Left hindlimb (tissue), 1 donor: ENCODE measurements at regions not wholly inside any gene's neighbourhood (a gene's known extent, or its start where the extent isn't known, plus 50 kb on each side); places are given as distances from the start of the nearest gene placed in this dataset.

Experiments used
- DNase-seq: peaks from one replicate; pipeline ENCODE4 v3.0.0-alpha.2; 2018

- DNase-seq, result peak; percentile 51
Measured at GRCh38 chr12:66066137-66066928, 64.2 kb downstream of the LLPH start.

- no peak for DNase-seq
Measured at GRCh38 chr12:66065641-66066136, 64.9 kb downstream of the LLPH start.

GRCh38 chr12:66065150-66065549, 65.4 kb downstream of the LLPH start:
- DNase-seq, result no peak

GRCh38 chr12:66063916-66064315, 66.6 kb downstream of the LLPH start:
- DNase-seq, result no peak

- no peak for DNase-seq
Measured at GRCh38 chr12:66062290-66062625, 68.3 kb downstream of the LLPH start.

GRCh38 chr12:66061557-66062289, 68.8 kb downstream of the LLPH start:
- peak; percentile 43 for DNase-seq

GRCh38 chr12:66061076-66061475, 69.5 kb downstream of the LLPH start:
- no peak for DNase-seq

- DNase-seq, result no peak
Measured at GRCh38 chr12:66060163-66060907, 70.2 kb downstream of the LLPH start.

- DNase-seq, result no peak
Measured at GRCh38 chr12:66059666-66060065, 70.9 kb downstream of the LLPH start.

- DNase-seq, result no peak
Measured at GRCh38 chr12:66058554-66058953, 72.0 kb downstream of the LLPH start.

GRCh38 chr12:66055837-66056319, 74.7 kb downstream of the LLPH start:
- no peak for DNase-seq

GRCh38 chr12:66052988-66053615, 77.4 kb downstream of the LLPH start:
- no peak for DNase-seq

GRCh38 chr12:66051361-66051760, 79.2 kb downstream of the LLPH start:
- DNase-seq, result no peak

GRCh38 chr12:66050610-66051009, 79.9 kb downstream of the LLPH start:
- no peak for DNase-seq

- DNase-seq, result no peak
Measured at GRCh38 chr12:66050283-66050576, 80.3 kb downstream of the LLPH start.

GRCh38 chr12:66049538-66050282, 80.8 kb downstream of the LLPH start:
- DNase-seq, result no peak

GRCh38 chr12:66048835-66049537, 81.6 kb downstream of the LLPH start:
- no peak for DNase-seq

GRCh38 chr12:66048218-66048834, 82.2 kb downstream of the LLPH start:
- no peak for DNase-seq

- DNase-seq, result no peak
Measured at GRCh38 chr12:66047411-66048021, 83.0 kb downstream of the LLPH start.

GRCh38 chr12:66045506-66045905, 85.0 kb downstream of the LLPH start:
- no peak for DNase-seq

- DNase-seq, result no peak
Measured at GRCh38 chr12:66044731-66045130, 85.8 kb downstream of the LLPH start.
